Activated naive CD4-positive, alpha-beta T cell treated with anti-CD3 and anti-CD28 coated beads, Interleukin-2, amount 50 U/mL, for 24 hours (primary cell): ENCODE measurements at regions not wholly inside any gene's neighbourhood (a gene's known extent, or its start where the extent isn't known, plus 50 kb on each side); places are given as distances from the start of the nearest gene placed in this dataset.
A peak's percentile ranks its signal among the peaks of the same experiment; 100 is the strongest.
"Not testable (repeated sequence)": the region's sequence is repeated elsewhere in the genome, so short reads cannot be mapped to it uniquely, and the experiment has no call there.

Experiments
- H3K27ac Mint-ChIP-seq: one replicate; pipeline ENCODE4 v1.8.0; 2021; ENCODE audit warnings: mild to moderate bottlenecking, mixed read lengths
- H3K27me3 Mint-ChIP-seq: one replicate; pipeline ENCODE4 v1.8.0; 2021; ENCODE audit warnings: mixed read lengths
- H3K36me3 Mint-ChIP-seq: one replicate; pipeline ENCODE4 v1.8.0; 2021; ENCODE audit warnings: mixed read lengths
- H3K4me1 Mint-ChIP-seq: one replicate; pipeline ENCODE4 v1.8.0; 2021; ENCODE audit warnings: mixed read lengths
- H3K4me3 Mint-ChIP-seq: one replicate; pipeline ENCODE4 v1.8.0; 2021; ENCODE audit warnings: mild to moderate bottlenecking, mixed read lengths
- H3K9me3 Mint-ChIP-seq: one replicate; pipeline ENCODE4 v1.8.0; 2021; ENCODE audit warnings: mixed read lengths

DNA sequence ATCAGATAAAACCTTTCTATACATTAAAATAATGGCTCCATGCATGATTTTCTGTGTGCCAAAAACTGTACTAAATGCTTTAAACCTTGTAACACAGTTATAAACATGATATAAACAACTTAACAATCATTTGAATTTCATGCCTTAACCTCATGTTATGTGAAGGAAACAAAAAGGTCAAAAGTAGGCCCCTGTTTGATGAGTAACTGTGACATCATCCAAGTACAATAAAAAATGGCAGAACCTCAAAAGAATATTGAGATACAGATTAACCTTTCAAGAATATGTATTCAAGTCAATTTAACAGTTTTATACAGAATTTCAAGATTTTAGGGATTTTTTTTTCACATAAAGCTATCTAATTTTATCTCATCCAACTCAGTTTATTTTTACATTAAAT is 310.7 kb upstream of the DCN start:
- Mint-ChIP-seq H3K27me3 (no peaks in the 10 kb centered on the region), H3K36me3 (peaks cover 2% of the 10 kb centered on the region), H3K4me1 (peaks cover 6% of the 10 kb centered on the region), H3K27ac (peak overlapping the region; percentile 68), H3K9me3 (no peaks in the 10 kb centered on the region), H3K4me3 (no peak overlapping the region)

DNA sequence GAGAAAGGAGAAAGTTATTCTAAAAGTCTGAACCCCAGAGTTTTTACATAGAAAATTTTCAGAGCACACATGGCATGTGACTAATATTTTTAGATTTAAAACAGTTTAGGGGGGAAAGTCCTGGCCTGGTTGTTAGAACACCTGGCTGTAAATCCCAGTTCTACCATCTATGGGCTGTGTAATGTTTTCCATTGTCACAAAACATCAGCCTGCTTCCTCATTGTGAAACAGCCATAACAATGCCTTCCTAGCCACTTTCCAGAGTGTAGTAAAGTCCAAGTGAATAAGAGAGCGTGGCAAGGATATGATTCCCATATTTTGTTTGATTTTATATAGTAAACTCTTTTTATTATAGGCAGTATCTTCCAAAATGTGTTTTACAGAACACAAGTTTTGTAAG is 310.0 kb upstream of the DCN start:
- Mint-ChIP-seq H3K4me1 (peaks cover 6% of the 10 kb centered on the region), H3K27me3 (no peaks in the 10 kb centered on the region), H3K27ac (peak overlapping the region; percentile 92), H3K36me3 (peaks cover 2% of the 10 kb centered on the region), H3K9me3 (no peaks in the 10 kb centered on the region), H3K4me3 (no peak overlapping the region)

DNA sequence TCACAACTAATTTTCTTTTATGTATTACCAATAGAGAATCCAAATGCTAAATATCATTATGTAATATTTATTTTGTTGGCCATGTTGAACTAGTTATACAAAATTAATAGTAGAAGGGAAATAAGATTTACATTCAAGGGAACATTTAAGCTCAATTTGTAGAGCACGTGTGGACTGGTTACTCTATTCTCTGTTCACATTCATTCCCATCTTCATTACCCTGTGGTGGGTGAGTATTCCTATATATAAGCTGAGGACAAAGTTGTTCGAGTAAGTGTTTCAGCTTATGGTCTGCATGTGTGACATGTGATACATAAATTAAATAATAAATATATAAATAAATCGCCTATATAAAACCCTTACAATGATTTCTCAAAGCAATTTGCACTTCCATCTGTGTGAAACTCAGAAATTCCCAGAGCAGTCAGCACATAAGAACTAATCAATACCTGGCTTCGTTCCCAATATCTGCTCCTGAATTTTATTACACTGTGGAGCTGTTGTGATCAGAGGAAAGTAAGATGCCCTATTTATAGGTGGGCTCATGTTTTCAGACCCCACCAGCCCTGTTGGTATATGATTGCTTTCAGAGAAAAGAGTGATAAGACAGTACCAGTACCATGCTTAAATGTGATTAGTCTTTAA is 308.2 kb upstream of the DCN start:
- H3K4me1 Mint-ChIP-seq, result peaks cover 6% of the 10 kb centered on the region
- H3K27ac Mint-ChIP-seq, result no peak overlapping the region
- no peak overlapping the region for H3K4me3 Mint-ChIP-seq
- H3K9me3 Mint-ChIP-seq, result no peaks in the 10 kb centered on the region
- no peaks in the 10 kb centered on the region for H3K27me3 Mint-ChIP-seq
- peaks cover 2% of the 10 kb centered on the region for H3K36me3 Mint-ChIP-seq

DNA sequence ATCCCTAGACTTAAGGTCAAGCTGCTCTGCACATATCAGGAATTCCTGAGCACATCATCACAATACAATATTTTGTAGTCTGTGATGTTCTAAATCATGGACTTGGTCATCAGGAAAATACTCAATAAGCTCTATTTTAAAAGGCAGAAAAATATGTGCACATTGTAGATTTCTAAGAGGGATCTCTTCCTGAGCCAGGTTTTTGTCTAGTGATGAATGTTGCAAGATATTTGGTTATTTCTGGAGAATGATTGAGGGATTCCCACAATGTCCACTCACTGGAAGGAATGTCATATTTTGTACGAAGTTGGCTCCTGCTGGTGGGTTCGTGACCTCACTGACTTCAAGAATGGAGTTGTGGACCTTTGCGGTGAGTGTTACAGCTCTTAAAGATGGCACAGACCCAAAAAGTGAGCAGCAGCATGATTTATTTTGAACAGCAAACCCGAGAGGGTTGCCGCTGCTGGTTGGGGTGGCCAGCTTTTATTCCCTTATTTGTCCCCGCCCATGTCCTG is 300.9 kb upstream of the DCN start:
- Mint-ChIP-seq H3K27ac (no peak overlapping the region), H3K27me3 (no peaks in the 10 kb centered on the region), H3K9me3 (no peaks in the 10 kb centered on the region), H3K4me3 (no peak overlapping the region), H3K36me3 (no peaks in the 10 kb centered on the region), H3K4me1 (no peaks in the 10 kb centered on the region)

DNA sequence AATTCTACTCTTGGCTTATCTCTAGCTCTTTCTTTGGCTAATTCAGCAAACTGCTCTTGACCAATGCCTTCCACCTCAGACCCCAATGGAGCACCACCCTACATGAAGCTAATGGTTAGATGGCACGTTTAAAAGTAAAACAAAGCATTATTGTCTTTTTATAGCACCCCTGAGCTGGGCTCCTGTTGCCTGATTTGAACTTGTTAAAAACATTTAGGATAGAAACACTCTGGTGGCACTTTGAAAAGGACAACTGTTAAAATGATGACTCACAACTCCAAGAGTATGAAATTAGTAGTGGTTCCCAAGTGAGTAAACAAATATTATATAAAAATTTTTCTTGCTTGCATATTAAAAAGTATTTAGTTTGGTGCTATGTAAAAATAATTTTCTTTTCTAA is 299.6 kb upstream of the DCN start:
- Mint-ChIP-seq H3K36me3 (no peaks in the 10 kb centered on the region), H3K27ac (no peak overlapping the region), H3K27me3 (no peaks in the 10 kb centered on the region), H3K9me3 (no peaks in the 10 kb centered on the region), H3K4me1 (no peaks in the 10 kb centered on the region), H3K4me3 (no peak overlapping the region)

DNA sequence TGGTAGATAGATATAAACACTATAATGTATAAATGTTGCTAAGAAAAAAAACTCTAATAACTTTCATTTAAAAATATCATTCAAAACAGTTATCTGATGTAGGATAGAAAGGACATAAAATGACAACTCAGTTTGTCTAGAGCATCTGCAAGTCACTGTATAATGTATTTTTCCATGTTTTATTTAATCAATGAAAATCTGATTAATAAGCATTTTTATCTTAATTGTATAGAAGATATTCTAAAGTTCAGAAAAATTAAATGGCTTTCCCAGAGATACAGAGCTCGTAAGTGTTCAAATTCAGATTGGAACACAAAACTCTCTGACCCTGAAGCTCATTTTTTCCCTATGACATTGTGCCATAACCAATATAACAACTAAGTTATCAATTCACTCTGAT is 295.9 kb upstream of the DCN start:
- peaks cover 2% of the 10 kb centered on the region for H3K27me3 Mint-ChIP-seq
- no peaks in the 10 kb centered on the region for H3K9me3 Mint-ChIP-seq
- no peak overlapping the region for H3K4me3 Mint-ChIP-seq
- no peaks in the 10 kb centered on the region for H3K4me1 Mint-ChIP-seq
- no peak overlapping the region for H3K27ac Mint-ChIP-seq
- peaks cover 4% of the 10 kb centered on the region for H3K36me3 Mint-ChIP-seq

DNA sequence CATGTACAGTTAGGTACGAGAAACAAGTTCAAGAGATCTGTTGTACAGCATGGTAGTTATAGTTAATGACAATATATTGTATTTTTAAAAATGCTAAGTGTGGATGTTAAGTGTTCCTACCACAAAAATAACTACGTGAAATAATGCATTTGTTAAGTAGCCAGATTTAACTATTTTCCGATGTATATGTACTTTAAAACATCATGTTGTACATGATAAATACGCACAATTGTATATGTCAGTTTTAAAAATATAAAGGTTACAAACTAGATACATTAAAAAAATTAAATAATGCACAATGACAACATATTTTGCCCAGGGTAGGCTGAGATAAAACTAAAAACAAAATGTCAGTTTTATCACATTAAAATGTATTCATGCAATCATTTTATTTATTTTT is 285.1 kb upstream of the DCN start:
- no peak overlapping the region for H3K4me3 Mint-ChIP-seq
- no peaks in the 10 kb centered on the region for H3K9me3 Mint-ChIP-seq
- H3K36me3 Mint-ChIP-seq, result peaks cover 2% of the 10 kb centered on the region
- no peak overlapping the region for H3K27ac Mint-ChIP-seq
- no peaks in the 10 kb centered on the region for H3K4me1 Mint-ChIP-seq
- H3K27me3 Mint-ChIP-seq, result no peaks in the 10 kb centered on the region

DNA sequence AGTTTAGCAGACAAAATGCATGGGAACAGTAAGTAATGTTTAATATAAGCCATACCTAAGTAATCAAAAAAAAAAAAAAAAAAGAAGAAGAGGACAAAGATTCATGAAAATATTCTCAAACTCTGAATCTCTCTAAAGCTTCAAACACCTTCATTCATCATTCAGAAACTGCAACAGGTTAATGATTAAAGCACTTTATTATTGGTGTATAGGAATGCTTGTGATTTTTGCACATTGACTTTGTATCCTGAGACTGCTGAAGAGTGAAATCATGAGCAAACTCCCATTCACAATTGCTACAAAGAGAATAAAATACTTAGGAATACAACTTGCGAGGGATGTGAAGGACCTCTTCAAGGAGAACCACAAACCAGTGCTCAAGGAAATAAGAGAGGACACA is 278.4 kb upstream of the DCN start:
- Mint-ChIP-seq H3K4me1 (no peaks in the 10 kb centered on the region), H3K36me3 (peaks cover 2% of the 10 kb centered on the region), H3K9me3 (no peaks in the 10 kb centered on the region), H3K4me3 (no peak overlapping the region), H3K27me3 (no peaks in the 10 kb centered on the region), H3K27ac (no peak overlapping the region)

DNA sequence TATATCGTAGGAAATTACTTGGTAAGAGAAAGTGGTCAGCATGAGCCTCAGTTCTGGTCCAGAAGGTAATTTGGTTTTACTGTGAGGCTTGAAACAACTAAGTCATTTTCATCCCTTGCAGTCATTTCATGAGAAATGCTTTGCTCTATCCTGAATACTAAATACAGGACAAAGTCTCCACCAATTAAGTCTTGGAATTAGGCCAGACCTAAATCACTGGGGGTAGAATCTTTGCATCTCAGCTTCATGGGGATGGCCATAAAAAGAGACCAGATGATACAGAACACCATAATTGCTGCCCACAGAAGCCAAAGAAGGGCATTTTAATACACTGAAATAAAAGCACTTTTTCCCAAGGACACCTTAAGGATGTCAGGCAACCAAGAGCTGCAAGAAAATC is 277.9 kb upstream of the DCN start:
- no peak overlapping the region for H3K4me3 Mint-ChIP-seq
- H3K9me3 Mint-ChIP-seq, result no peaks in the 10 kb centered on the region
- H3K27ac Mint-ChIP-seq, result no peak overlapping the region
- peaks cover under 1% of the 10 kb centered on the region for H3K36me3 Mint-ChIP-seq
- H3K27me3 Mint-ChIP-seq, result no peaks in the 10 kb centered on the region
- H3K4me1 Mint-ChIP-seq, result no peaks in the 10 kb centered on the region

DNA sequence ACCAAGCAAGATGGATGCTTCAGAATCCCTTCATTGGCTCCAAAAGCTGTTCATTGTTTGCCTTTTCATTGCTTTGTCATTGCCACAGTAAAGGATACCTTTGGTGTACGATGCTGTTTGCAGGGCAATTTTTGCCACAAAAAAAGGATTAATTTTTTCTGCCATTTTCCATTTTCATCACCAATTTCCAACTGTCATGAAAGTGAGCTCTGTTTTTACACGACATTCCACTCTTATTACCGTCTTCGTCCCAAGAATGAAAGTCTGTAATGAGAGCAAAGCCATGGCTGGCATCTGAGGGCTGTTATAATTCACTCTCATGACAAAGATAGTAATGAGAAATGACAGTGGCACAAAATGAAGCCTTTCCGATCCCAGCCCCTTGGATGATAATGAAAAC is 272.7 kb upstream of the DCN start:
- Mint-ChIP-seq H3K27me3 (no peaks in the 10 kb centered on the region), H3K36me3 (peaks cover 2% of the 10 kb centered on the region), H3K4me1 (no peaks in the 10 kb centered on the region), H3K27ac (no peak overlapping the region), H3K9me3 (no peaks in the 10 kb centered on the region), H3K4me3 (no peak overlapping the region)

DNA sequence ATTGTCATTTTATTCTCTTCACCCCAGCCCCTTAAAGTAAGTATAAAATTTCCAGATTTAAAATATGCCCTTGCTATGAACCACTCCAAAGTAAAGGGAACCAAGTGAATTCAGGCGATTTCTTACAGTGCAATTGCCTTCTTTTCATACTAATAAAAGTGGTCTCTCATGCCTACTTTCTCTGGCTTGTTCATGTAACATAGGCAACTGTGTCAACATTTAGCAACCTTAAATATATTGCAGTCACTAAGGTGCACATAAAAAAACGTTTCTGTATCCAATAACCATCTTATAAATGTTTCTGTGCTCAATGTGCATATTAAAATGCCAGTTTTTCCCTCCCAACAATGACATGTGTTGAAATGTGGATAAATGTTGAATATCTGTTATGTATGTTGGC is 271.6 kb upstream of the DCN start:
- H3K4me3 Mint-ChIP-seq, result no peak overlapping the region
- H3K36me3 Mint-ChIP-seq, result peaks cover 2% of the 10 kb centered on the region
- no peaks in the 10 kb centered on the region for H3K27me3 Mint-ChIP-seq
- H3K27ac Mint-ChIP-seq, result no peak overlapping the region
- no peaks in the 10 kb centered on the region for H3K9me3 Mint-ChIP-seq
- no peaks in the 10 kb centered on the region for H3K4me1 Mint-ChIP-seq

DNA sequence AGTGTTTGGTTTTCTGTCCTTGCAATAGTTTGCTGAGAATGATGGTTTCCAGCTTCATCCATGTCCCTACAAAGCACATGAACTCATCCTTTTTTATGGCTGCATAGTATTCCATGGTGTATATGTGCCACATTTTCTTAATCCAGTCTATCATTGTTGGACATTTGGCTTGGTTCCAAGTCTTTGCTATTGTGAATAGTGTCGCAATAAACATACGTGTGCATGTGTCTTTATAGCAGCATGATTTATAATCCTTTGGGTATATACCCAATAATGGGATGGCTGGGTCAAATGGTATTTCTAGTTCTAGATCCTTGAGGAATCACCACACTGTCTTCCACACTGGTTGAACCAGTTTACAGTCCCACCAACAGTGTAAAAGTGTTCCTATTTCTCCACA is 269.8 kb upstream of the DCN start:
- H3K9me3 Mint-ChIP-seq, H3K4me1 Mint-ChIP-seq, H3K36me3 Mint-ChIP-seq, H3K27ac Mint-ChIP-seq, H3K4me3 Mint-ChIP-seq, H3K27me3 Mint-ChIP-seq: not testable (repeated sequence)

DNA sequence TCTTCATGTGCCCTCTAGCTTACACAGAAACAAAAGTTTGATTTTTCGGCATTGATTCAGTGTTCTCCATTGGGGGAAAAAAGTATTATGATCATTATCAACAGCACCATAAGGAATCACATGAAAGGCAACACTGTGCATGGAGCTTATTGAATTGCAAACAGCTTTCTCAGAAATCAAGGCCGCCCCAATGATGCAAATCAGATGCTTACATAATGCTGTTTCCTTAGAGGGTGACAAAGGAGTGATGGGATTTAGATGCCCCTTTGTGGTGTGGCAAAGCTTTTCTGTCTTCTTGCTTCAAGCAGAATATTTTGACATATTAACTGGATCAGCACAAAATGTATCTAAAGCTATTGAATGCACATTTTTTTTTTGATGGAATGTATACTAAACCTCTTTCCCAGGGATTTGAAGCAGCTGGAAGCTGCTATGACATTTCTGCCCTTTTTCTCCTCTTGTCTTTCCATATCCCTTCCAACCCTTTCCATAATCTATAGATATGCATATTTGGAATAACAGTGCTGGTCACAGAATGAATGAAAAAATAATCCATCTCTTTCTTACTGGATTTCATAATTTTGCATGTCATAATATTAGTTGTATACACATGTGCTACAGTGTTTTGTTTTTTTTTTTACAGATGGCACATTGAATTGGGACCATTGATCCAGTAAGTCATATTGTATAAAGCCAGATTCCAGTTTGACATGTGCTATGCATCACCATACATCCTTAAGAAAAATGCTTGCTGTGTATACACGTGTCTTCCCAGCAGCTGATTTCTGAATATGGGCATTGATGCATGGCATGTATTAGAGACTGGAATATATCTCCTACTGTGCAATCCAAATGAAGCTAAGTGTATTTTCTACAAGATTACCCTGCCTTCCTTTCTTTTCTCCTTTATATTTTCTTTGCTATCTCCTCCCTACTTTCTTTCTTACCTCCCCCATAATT is 259.7 kb upstream of the DCN start:
- H3K4me1 Mint-ChIP-seq, result peaks cover 5% of the 10 kb centered on the region
- H3K27ac Mint-ChIP-seq, result no peak overlapping the region
- no peaks in the 10 kb centered on the region for H3K36me3 Mint-ChIP-seq

DNA sequence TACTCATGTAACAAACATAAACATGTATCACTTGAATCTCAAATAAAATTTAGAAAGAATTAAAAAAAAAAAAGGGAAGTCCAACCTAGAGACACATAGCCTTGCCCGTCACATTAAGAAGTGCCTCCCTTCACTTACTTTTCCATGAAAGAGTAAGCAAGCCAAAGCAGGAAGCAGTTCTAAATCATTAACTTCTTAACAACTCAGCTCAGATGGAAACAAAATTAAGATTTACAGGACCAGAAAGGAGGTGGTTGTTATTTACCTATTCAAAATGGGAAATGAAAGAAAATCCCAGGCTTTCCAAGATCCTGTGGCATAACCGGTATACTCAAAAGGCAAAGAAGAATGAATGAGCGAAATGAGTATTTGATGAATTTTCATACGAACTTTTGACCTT is 258.6 kb upstream of the DCN start:
- H3K9me3 Mint-ChIP-seq, result no peaks in the 10 kb centered on the region
- H3K27ac Mint-ChIP-seq, result no peak overlapping the region

More for the DNA sequence above, 259.7 kb upstream of the DCN start:
- Mint-ChIP-seq H3K4me3 (no peak overlapping the region), H3K27me3 (no peaks in the 10 kb centered on the region), H3K9me3 (no peaks in the 10 kb centered on the region)

DNA sequence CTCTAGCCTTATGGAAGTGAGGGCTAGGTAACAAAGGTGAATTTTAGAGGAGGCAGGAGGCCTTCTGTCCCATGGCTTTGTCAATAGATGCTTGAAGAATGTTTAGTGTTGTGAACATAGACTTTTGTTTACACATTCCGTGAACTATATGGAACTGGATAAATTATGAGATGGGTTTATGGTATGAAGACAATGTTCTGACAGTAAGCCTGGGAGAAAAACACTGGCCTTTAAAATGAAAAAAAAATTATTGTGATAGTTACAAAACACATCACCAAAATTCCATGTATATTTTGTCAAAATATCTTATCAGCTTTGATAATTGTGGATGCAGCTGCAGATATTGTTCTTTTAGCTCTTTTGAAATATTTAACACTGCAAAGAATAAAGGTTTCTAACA is 251.5 kb upstream of the DCN start:
- Mint-ChIP-seq H3K36me3 (no peaks in the 10 kb centered on the region), H3K27me3 (no peaks in the 10 kb centered on the region), H3K9me3 (peaks cover 4% of the 10 kb centered on the region), H3K4me1 (peaks cover 10% of the 10 kb centered on the region), H3K27ac (no peak overlapping the region), H3K4me3 (no peak overlapping the region)

More for the DNA sequence above, 258.6 kb upstream of the DCN start:
- Mint-ChIP-seq H3K4me1 (peaks cover 5% of the 10 kb centered on the region), H3K36me3 (no peaks in the 10 kb centered on the region), H3K27me3 (no peaks in the 10 kb centered on the region), H3K4me3 (no peak overlapping the region)

DNA sequence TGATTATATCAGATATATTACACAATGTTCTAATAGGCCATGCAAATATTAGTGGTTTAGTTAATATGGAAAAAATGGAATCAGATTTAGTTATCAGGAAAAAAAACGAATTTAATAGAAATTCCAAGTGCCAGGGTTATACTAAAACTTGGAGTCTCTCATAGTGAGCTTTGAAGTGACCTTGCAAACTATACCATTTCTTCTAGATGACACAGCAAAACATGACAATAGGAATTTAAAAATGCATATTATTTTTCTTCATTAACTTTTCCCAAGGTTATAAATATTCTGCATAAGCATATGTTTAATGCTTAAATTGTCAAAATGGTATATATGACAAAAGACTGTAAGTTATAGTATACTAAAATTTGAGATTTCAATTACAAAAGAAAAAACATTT is 250.1 kb upstream of the DCN start:
- no peak overlapping the region for H3K27ac Mint-ChIP-seq
- peaks cover 5% of the 10 kb centered on the region for H3K4me1 Mint-ChIP-seq
- peaks cover 4% of the 10 kb centered on the region for H3K9me3 Mint-ChIP-seq
- no peaks in the 10 kb centered on the region for H3K27me3 Mint-ChIP-seq
- H3K4me3 Mint-ChIP-seq, result no peak overlapping the region
- no peaks in the 10 kb centered on the region for H3K36me3 Mint-ChIP-seq
